G401 (cell line): ENCODE measurements at regions not wholly inside any gene's neighbourhood (a gene's known extent, or its start where the extent isn't known, plus 50 kb on each side); places are given as distances from the start of the nearest gene placed in this dataset.
"Not testable (repeated sequence)": the region's sequence is repeated elsewhere in the genome, so short reads cannot be mapped to it uniquely, and the experiment has no call there.

Source experiments
- DNase-seq: peaks from one replicate; pipeline ENCODE4 v3.0.0-alpha.2; 2015; ENCODE audit warnings: low spot score
- in situ Hi-C: cut with HindIII; loops from 2 replicates; pipeline ENCODE4 v1.10.0; 2016; ENCODE audit warnings: low sequenced_read_pairs, mixed read lengths

GRCh38 chr6:130644175-130644574 is 183.0 kb upstream of the SMLR1 start:
- no peak for DNase-seq
- in situ Hi-C loops, result no loop called here

GRCh38 chr6:130644769-130645168 is 182.4 kb upstream of the SMLR1 start:
- in situ Hi-C loops, result not testable (repeated sequence)

DNA sequence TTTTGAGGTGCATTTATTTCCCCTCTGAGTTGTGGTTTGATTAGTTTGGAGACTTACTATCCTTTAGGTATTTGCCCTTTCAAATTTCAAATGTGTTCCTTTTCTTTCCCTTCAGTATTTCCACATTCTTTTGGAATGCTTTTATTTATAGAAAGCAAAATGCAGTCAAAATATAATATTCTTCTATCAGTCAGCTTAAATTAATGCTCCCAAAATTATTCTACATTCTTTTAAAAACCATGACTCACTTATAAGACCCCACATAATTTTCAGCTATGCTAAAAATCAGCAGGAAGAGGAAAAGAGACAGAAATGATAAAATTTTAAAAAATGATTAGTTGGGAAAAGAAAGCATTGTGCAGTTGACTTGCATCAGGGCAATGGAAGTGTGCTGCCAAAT is 180.0 kb upstream of the SMLR1 start:
- in situ Hi-C loops, result no loop called here
- DNase-seq, result no peak

More at GRCh38 chr6:130644769-130645168, 182.4 kb upstream of the SMLR1 start:
- not testable (repeated sequence) for DNase-seq

DNA sequence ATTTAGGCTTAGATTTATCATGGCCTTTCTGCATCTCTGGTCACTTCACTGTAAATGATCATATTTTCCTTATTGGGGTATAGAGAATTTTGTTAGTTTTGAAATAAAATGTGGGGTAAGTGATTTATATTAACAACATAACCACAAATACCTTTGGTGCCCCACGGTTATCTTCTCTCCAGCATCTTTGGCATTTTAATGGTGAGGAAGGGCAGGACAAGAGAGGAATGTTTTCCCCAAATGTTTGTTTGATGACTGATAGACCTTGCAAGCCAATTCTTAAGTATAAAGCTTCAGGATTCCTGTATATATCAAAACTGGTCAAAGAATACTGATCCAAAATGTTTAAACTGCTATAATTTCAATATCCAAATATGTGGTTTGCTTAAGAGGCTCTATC is 171.6 kb upstream of the SMLR1 start:
- no peak for DNase-seq
- in situ Hi-C loops, result no loop called here

GRCh38 chr6:130661077-130661476 is 166.1 kb upstream of the SMLR1 start:
- in situ Hi-C loops, result no loop called here

GRCh38 chr6:130666786-130667185 is 160.4 kb upstream of the SMLR1 start:
- no peak for DNase-seq
- in situ Hi-C loops, result no loop called here

More at GRCh38 chr6:130661077-130661476, 166.1 kb upstream of the SMLR1 start:
- DNase-seq, result no peak

DNA sequence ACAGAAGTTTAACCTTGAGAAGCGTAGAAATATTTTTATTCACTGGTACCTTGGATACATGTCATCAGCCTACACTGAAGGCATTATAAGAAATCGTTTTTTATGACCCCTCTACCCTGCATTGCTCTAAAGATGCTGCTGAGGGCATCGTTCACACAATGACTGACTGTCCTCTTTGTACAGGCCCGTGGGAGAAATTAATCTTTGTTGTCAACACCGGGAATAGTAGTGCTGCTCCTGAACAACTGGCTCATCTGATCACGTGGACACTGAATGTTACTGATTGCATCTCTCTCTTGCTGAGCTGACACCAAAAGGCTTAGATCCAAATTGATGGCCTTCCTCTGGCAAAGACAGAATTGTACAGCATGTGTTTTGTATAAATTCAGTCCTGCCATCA is 157.1 kb upstream of the SMLR1 start:
- DNase-seq, result no peak
- in situ Hi-C loops, result no loop called here

GRCh38 chr6:130671119-130671518 is 156.1 kb upstream of the SMLR1 start:
- in situ Hi-C loops, result no loop called here
- DNase-seq, result no peak

GRCh38 chr6:130671577-130671976 is 155.6 kb upstream of the SMLR1 start:
- in situ Hi-C loops, result no loop called here
- DNase-seq, result no peak

DNA sequence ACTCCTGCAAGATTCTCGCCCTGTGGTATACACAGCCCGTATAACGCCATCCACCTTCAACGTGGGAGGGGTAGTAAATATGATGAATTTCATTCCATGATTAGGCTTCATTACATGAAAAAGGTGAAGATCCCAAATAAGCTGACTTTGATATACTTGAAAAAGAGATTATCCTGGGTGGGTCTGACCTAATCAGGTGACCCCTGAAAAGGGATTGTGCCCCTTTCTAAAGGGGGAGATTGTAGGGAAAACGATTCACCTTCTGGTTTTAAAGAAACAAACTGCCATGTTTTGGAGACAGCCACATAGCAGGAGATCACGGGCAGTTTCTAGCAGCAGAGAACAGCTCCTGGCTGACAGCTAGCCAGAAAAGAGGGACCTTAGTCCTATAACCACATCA is 155.1 kb upstream of the SMLR1 start:
- DNase-seq, result no peak
- in situ Hi-C loops, result no loop called here

DNA sequence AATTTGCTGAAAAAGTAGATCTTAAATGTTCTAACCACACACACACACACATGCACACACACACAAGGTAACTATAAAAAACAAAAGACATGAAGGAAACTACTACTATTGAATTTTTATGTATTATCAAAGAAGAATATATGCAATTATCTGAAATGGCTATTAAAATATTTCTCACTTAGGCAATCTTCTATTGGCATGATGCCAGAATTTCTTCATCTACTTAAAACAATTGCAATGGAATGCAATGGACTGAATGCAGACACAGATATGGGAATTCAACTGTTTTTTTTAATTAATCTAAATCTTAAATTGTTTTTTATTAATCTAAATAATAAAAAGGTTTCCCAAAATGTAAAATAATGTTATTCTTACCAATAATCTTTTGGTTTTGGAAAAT is 152.6 kb upstream of the SMLR1 start:
- in situ Hi-C loops, result no loop called here
- DNase-seq, result no peak

DNA sequence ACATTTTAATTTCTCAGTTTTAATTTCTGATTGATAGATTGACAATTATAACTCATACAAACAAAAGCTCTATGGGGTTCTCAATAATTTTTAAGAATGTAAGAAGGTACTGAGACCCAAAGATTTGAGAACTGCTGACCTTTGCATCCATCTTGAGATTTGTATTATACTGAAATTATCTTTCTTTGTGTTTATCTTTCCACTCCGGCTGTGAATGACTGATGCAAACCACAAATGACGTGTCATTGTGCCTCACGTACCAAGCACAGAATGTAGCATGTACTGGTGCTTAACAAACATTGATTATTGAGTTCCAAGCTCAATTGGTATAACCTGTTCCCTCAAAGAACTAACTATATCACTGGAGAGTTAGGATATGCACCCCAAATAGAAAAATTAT is 152.1 kb upstream of the SMLR1 start:
- DNase-seq, result no peak
- in situ Hi-C loops, result no loop called here

GRCh38 chr6:130676077-130676772 is 151.0 kb upstream of the SMLR1 start:
- in situ Hi-C loops, result no loop called here
- no peak for DNase-seq

DNA sequence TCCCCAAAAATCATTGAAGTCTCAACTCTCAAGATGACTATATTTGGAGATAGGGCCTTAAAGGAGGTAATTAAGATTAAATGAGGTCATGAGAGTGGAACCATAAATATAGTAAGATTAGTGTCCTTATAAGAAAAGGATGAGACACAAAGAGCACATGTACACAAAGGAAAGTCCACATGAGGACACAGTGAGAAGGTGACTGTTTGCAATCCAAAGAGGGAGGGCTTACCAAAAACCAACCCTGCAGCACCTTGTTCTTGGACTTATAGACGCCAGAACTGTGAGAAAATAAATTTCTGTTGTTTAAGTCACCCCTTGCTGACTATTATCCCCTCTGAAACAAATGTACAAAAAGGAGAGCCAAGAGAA is 150.4 kb upstream of the SMLR1 start:
- in situ Hi-C loops, result no loop called here

GRCh38 chr6:130677312-130677711 is 149.9 kb upstream of the SMLR1 start:
- in situ Hi-C loops, result no loop called here

More for the DNA sequence above, 150.4 kb upstream of the SMLR1 start:
- no peak for DNase-seq

GRCh38 chr6:130677766-130678165 is 149.4 kb upstream of the SMLR1 start:
- no peak for DNase-seq
- in situ Hi-C loops, result no loop called here

More at GRCh38 chr6:130677312-130677711, 149.9 kb upstream of the SMLR1 start:
- no peak for DNase-seq

- in situ Hi-C loops, result no loop called here
- no peak for DNase-seq
Observed at GRCh38 chr6:130679684-130680083, 147.5 kb upstream of the SMLR1 start.

DNA sequence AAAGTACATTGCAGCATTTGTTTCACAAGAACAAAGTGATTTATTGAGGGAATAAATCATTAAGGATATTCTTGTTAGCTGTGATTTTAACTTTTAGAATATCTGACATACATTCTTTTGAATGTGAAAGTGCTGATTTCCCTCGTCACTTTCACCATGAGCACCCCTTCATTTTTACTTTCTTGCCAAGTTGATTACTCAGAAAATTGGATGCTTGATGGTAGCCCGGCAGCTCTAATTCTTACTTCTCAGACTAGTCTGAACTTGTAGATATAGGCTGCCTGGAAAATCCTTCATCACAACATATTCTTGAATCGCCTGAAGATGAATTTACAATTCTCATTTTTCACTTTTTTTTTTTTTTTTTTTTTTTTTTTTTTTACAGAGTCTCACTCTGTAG is 147.1 kb upstream of the SMLR1 start:
- in situ Hi-C loops, result no loop called here
- DNase-seq, result no peak

DNA sequence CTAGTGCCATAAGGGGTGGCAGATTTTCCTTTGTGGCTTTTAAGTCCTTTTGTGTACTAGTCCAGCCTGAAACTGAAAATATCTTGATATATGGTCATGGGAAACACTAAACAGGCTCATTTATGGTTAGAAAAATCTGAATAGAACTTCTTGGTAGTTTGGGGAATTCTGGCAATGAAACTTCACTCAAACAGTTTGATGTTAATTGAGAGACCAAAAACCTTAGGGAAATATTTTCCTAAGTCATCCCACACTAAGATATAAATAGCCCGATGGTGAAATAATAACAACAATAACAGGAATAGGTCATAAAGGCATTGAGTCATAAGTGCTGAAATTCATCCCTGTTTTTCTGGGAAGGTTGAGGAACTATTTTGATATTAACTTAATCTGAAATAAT is 146.2 kb upstream of the SMLR1 start:
- no peak for DNase-seq
- in situ Hi-C loops, result no loop called here

DNA sequence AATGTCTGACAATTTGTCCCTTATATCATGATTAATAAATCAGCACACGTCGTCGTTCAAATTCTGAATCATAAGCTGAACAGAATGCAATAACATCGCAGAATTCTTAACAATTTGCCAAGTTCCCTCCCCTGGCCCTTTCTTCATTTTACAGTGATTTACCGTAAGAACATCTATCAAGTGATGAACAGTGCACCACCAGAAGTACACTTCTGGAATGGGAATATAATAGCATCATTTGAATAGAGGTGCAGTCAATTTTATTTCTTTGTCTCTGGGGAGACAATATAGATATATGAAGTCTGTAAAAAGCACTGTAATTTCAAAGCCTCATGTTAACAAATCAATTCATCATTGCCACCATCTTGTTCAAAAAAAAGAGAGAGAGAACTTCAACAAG is 145.1 kb upstream of the SMLR1 start:
- DNase-seq, result no peak
- in situ Hi-C loops, result no loop called here

DNA sequence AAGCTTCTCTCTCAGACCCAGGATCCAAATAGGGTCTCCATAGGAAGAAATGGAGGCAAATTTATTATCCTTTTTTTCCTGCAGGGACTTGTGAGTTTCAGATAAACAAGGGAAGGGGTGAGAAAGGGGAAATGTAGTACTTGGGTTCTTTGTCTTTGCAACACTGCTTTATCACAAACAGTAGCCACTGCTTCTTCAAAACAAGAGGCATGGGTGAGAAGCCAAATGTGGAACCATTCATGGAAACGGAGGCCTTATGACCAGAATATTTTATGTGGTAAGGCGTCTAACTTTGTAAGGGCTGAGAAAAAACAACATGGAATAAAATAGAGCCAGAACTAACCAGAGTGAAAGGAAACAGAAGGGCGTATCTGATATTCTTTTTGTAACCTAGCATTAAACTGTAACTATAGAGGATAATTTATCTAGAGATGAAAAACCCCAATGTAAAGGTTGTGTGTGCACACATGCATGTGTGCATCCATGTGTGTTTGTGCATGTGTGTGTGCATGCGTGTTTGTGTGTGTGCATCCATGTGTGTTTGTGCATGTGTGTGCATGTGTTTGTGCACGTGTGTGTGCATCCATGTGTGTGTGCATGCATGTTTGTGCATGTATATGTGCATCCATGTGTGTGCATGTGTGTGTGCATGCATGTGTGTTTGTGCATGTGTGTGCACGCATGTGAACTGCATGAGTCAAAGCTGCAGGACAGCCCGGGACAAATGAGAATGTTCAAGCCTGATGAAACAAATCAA is 143.3 kb upstream of the SMLR1 start:
- in situ Hi-C loops, result no loop called here
- no peak for DNase-seq
